ENCODE measurements at regions not wholly inside any gene's neighbourhood (a gene's known extent, or its start where the extent isn't known, plus 50 kb on each side); places are given as distances from the start of the nearest gene placed in this dataset.

DNA sequence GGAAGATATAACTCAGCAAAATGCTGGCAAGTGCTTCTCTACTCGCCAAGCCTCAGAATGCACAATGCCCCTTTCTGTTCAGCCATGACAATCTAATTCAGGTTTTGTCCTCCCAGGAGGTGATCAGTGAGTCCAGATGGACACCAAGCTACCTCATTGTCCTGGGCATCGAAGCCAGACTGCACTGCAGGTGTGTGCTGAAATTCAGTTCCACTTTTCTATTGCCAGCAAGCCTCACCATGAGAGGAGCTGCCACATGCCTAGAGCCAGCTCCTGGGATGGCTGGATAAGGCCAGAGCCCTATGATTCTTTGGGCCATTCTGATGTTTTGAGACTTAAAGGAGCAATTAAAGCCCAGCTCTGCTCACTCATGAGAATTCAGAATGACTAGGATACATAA, 186.7 kb downstream of the GRIN2B start:
- no peaks in the 10 kb centered on the region for H3K36me3 ChIP-seq (ENCODE audit: control insufficient read depth in 4 of 4, insufficient read depth in 3 of 4, low read depth in 1 of 4, low read length in 3 of 4)
- no peaks in the 10 kb centered on the region for H3K4me1 ChIP-seq (ENCODE audit: control insufficient read depth in 4 of 4, insufficient read depth in 4 of 4, low read length in 3 of 4)
- 87% methylated on average over 2 of the region's 2 CpGs for WGBS
- no peak overlapping the region for H3K4me3 ChIP-seq (ENCODE audit: low read depth in 1 of 3, low read length in 3 of 3)
- TF ChIP-seq RXRA (IDR thresholded peaks at IDR 0.05) (no peak), EGR1 (IDR thresholded peaks at IDR 0.05; ENCODE audit: low read depth in 2 of 2) (no peak), FOXA2 (IDR thresholded peaks at IDR 0.05) (no peak), YY1 (IDR thresholded peaks at IDR 0.05) (no peak), FOXA1 (IDR thresholded peaks at IDR 0.05) (no peak), TAF1 (conservative IDR thresholded peaks at IDR 0.05) (no peak), JUND (IDR thresholded peaks at IDR 0.05) (no peak), HNF4A (conservative IDR thresholded peaks at IDR 0.05) (no peak)
- TF ChIP-seq, protein P1, sequence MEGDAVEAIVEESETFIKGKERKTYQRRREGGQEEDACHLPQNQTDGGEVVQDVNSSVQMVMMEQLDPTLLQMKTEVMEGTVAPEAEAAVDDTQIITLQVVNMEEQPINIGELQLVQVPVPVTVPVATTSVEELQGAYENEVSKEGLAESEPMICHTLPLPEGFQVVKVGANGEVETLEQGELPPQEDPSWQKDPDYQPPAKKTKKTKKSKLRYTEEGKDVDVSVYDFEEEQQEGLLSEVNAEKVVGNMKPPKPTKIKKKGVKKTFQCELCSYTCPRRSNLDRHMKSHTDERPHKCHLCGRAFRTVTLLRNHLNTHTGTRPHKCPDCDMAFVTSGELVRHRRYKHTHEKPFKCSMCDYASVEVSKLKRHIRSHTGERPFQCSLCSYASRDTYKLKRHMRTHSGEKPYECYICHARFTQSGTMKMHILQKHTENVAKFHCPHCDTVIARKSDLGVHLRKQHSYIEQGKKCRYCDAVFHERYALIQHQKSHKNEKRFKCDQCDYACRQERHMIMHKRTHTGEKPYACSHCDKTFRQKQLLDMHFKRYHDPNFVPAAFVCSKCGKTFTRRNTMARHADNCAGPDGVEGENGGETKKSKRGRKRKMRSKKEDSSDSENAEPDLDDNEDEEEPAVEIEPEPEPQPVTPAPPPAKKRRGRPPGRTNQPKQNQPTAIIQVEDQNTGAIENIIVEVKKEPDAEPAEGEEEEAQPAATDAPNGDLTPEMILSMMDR (IDR thresholded peaks at IDR 0.05; ENCODE audit: low read depth, low read length, missing input control), result no peak
- TF ChIP-seq, protein P2, sequence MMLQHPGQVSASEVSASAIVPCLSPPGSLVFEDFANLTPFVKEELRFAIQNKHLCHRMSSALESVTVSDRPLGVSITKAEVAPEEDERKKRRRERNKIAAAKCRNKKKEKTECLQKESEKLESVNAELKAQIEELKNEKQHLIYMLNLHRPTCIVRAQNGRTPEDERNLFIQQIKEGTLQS (IDR thresholded peaks at IDR 0.05), result no peak
- TF ChIP-seq, protein P3, sequence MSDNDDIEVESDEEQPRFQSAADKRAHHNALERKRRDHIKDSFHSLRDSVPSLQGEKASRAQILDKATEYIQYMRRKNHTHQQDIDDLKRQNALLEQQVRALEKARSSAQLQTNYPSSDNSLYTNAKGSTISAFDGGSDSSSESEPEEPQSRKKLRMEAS (IDR thresholded peaks at IDR 0.05), result no peak
- H3K9ac ChIP-seq (ENCODE audit: low read depth in 1 of 2, low read length in 2 of 2), result no peak overlapping the region
- H3K27ac ChIP-seq (ENCODE audit: low read depth in 1 of 2, low read length in 2 of 2), result no peak overlapping the region
- no peaks in the 10 kb centered on the region for H3K27me3 ChIP-seq (ENCODE audit: control insufficient read depth in 4 of 4, insufficient read depth in 4 of 4, low read length in 3 of 4)
- no peak for DNase-seq (ENCODE audit: low spot score)
- no peaks in the 10 kb centered on the region for H3K9me3 ChIP-seq (ENCODE audit: control insufficient read depth in 4 of 4, low read length in 3 of 4)

DNA sequence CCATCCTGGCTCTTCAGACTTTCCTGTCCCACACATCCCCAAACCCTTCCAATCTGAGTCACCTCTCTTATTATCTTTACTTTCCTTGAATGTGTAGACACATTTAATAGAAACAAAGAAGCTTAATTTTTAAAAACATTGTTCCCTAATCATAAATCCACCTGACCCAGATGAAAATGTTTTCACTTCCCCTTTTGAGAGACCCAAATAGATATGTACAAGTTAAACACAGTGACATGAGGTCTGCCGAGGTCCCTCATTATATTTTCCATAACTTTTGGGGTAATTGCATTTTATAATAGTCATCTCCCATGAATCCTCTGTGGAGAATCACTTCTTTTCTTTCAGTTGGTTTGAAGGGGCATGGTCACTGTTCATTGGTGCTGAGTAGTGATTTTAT, 191.1 kb downstream of the GRIN2B start:
- H3K27ac ChIP-seq (ENCODE audit: low read depth in 1 of 2, low read length in 2 of 2), result no peak overlapping the region
- 47% methylated on average over 1 of the region's 1 CpG for whole genome bisulfite sequencing
- no peaks in the 10 kb centered on the region for H3K27me3 ChIP-seq (ENCODE audit: control insufficient read depth in 4 of 4, insufficient read depth in 4 of 4, low read length in 3 of 4)

More for the DNA sequence above, 191.1 kb downstream of the GRIN2B start:
- no peaks in the 10 kb centered on the region for H3K36me3 ChIP-seq (ENCODE audit: control insufficient read depth in 4 of 4, insufficient read depth in 3 of 4, low read depth in 1 of 4, low read length in 3 of 4)
- H3K4me3 ChIP-seq (ENCODE audit: low read depth in 1 of 3, low read length in 3 of 3), result no peak overlapping the region
- no peak for DNase-seq (ENCODE audit: low spot score)
- TF ChIP-seq, protein P2 (IDR thresholded peaks at IDR 0.05), result no peak
- TF ChIP-seq SP1 (IDR thresholded peaks at IDR 0.05) (no peak), TAF1 (conservative IDR thresholded peaks at IDR 0.05) (no peak), GABPA (IDR thresholded peaks at IDR 0.05 in 1 of 2, conservative IDR thresholded peaks at IDR 0.05 in 1 of 2) (no peak), NR2F2 (IDR thresholded peaks at IDR 0.05) (no peak), JUND (IDR thresholded peaks at IDR 0.05) (no peak), FOXA2 (IDR thresholded peaks at IDR 0.05) (no peak), YY1 (IDR thresholded peaks at IDR 0.05) (no peak), HNF4G (IDR thresholded peaks at IDR 0.05) (no peak), RAD21 (IDR thresholded peaks at IDR 0.05) (no peak), FOXA1 (IDR thresholded peaks at IDR 0.05) (no peak), RXRA (IDR thresholded peaks at IDR 0.05) (no peak), EGR1 (IDR thresholded peaks at IDR 0.05; ENCODE audit: low read depth in 2 of 2) (no peak)
- TF ChIP-seq, protein P4, sequence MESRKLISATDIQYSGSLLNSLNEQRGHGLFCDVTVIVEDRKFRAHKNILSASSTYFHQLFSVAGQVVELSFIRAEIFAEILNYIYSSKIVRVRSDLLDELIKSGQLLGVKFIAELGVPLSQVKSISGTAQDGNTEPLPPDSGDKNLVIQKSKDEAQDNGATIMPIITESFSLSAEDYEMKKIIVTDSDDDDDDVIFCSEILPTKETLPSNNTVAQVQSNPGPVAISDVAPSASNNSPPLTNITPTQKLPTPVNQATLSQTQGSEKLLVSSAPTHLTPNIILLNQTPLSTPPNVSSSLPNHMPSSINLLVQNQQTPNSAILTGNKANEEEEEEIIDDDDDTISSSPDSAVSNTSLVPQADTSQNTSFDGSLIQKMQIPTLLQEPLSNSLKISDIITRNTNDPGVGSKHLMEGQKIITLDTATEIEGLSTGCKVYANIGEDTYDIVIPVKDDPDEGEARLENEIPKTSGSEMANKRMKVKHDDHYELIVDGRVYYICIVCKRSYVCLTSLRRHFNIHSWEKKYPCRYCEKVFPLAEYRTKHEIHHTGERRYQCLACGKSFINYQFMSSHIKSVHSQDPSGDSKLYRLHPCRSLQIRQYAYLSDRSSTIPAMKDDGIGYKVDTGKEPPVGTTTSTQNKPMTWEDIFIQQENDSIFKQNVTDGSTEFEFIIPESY (IDR thresholded peaks at IDR 0.05), result no peak
- TF ChIP-seq, protein P3 (IDR thresholded peaks at IDR 0.05), result no peak
- TF ChIP-seq, protein P1 (IDR thresholded peaks at IDR 0.05; ENCODE audit: low read depth, low read length, missing input control), result no peak
- TF ChIP-seq, protein P5, sequence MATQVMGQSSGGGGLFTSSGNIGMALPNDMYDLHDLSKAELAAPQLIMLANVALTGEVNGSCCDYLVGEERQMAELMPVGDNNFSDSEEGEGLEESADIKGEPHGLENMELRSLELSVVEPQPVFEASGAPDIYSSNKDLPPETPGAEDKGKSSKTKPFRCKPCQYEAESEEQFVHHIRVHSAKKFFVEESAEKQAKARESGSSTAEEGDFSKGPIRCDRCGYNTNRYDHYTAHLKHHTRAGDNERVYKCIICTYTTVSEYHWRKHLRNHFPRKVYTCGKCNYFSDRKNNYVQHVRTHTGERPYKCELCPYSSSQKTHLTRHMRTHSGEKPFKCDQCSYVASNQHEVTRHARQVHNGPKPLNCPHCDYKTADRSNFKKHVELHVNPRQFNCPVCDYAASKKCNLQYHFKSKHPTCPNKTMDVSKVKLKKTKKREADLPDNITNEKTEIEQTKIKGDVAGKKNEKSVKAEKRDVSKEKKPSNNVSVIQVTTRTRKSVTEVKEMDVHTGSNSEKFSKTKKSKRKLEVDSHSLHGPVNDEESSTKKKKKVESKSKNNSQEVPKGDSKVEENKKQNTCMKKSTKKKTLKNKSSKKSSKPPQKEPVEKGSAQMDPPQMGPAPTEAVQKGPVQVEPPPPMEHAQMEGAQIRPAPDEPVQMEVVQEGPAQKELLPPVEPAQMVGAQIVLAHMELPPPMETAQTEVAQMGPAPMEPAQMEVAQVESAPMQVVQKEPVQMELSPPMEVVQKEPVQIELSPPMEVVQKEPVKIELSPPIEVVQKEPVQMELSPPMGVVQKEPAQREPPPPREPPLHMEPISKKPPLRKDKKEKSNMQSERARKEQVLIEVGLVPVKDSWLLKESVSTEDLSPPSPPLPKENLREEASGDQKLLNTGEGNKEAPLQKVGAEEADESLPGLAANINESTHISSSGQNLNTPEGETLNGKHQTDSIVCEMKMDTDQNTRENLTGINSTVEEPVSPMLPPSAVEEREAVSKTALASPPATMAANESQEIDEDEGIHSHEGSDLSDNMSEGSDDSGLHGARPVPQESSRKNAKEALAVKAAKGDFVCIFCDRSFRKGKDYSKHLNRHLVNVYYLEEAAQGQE (IDR thresholded peaks at IDR 0.05), result no peak
- H3K9me3 ChIP-seq (ENCODE audit: control insufficient read depth in 4 of 4, low read length in 3 of 4), result no peaks in the 10 kb centered on the region
- no peak overlapping the region for H3K9ac ChIP-seq (ENCODE audit: low read depth in 1 of 2, low read length in 2 of 2)
- no peaks in the 10 kb centered on the region for H3K4me1 ChIP-seq (ENCODE audit: control insufficient read depth in 4 of 4, insufficient read depth in 4 of 4, low read length in 3 of 4)

All from liver (tissue), 8 donors.